Activated CD4-positive, alpha-beta memory T cell treated with anti-CD3 and anti-CD28 coated beads, Interleukin-2, amount 10 ng/mL, durations not matched to agents 7 days and 5 days (primary cell): ENCODE measurements at regions not wholly inside any gene's neighbourhood (a gene's known extent, or its start where the extent isn't known, plus 50 kb on each side); places are given as distances from the start of the nearest gene placed in this dataset.

Experiments
- CTCF ChIA-PET: fragments of 350-600 bp; sonication (Branson Sonifier 250); formaldehyde crosslinking; loops from one replicate; lab custom pipeline; 2021; ENCODE audit warnings: antibody characterized with exemption, inconsistent platforms; lab: Charles Lee
- POLR2A ChIA-PET: fragments of 350-600 bp; sonication (Branson Sonifier 250); formaldehyde crosslinking; loops from one replicate; lab custom pipeline; 2021; ENCODE audit warnings: antibody characterized with exemption; lab: Charles Lee
- DNase-seq: peaks from one replicate; pipeline ENCODE4 v3.0.0-alpha.2; 2020
- H3K27ac Mint-ChIP-seq: one replicate; pipeline ENCODE4 v1.8.0; 2021; ENCODE audit warnings: mild to moderate bottlenecking, mixed read lengths
- H3K27me3 Mint-ChIP-seq: one replicate; pipeline ENCODE4 v1.8.0; 2021; ENCODE audit warnings: mixed read lengths
- H3K36me3 Mint-ChIP-seq: one replicate; pipeline ENCODE4 v1.8.0; 2021; ENCODE audit warnings: low read depth, mixed read lengths
- H3K4me1 Mint-ChIP-seq: one replicate; pipeline ENCODE4 v1.8.0; 2021; ENCODE audit warnings: mixed read lengths
- H3K4me3 Mint-ChIP-seq: one replicate; pipeline ENCODE4 v1.8.0; 2021; ENCODE audit warnings: mild to moderate bottlenecking, mixed read lengths
- H3K9me3 Mint-ChIP-seq: one replicate; pipeline ENCODE4 v1.8.0; 2021; ENCODE audit warnings: mixed read lengths

GRCh38 chr2:12338946-12339697 is 377.6 kb upstream of the TRIB2 start:
- Mint-ChIP-seq H3K4me3 (no peak overlapping the region), H3K4me1 (no peaks in the 10 kb centered on the region), H3K9me3 (peaks cover 4% of the 10 kb centered on the region), H3K27me3 (peaks cover 4% of the 10 kb centered on the region), H3K36me3 (no peaks in the 10 kb centered on the region), H3K27ac (no peak overlapping the region)
- ChIA-PET CTCF (no interaction called here), POLR2A (no interaction called here)
- DNase-seq = no peak

GRCh38 chr2:12340164-12340563 is 376.6 kb upstream of the TRIB2 start:
- Mint-ChIP-seq H3K36me3 (no peaks in the 10 kb centered on the region), H3K9me3 (peaks cover 4% of the 10 kb centered on the region), H3K27me3 (no peaks in the 10 kb centered on the region), H3K27ac (no peak overlapping the region), H3K4me3 (no peak overlapping the region), H3K4me1 (no peaks in the 10 kb centered on the region)
- ChIA-PET CTCF (no interaction called here), POLR2A (no interaction called here)
- DNase-seq = no peak

- POLR2A ChIA-PET = no interaction called here
- no peak overlapping the region for H3K27ac Mint-ChIP-seq
- H3K27me3 Mint-ChIP-seq = no peaks in the 10 kb centered on the region
- no peaks in the 10 kb centered on the region for H3K36me3 Mint-ChIP-seq
- H3K9me3 Mint-ChIP-seq = peaks cover 4% of the 10 kb centered on the region
- no peaks in the 10 kb centered on the region for H3K4me1 Mint-ChIP-seq
- DNase-seq = no peak
- H3K4me3 Mint-ChIP-seq = no peak overlapping the region
- CTCF ChIA-PET = no interaction called here
Measured at GRCh38 chr2:12341215-12341614, 375.5 kb upstream of the TRIB2 start.

GRCh38 chr2:12341920-12342319 is 374.8 kb upstream of the TRIB2 start:
- Mint-ChIP-seq H3K4me1 (no peaks in the 10 kb centered on the region), H3K4me3 (no peak overlapping the region), H3K27me3 (no peaks in the 10 kb centered on the region), H3K27ac (no peak overlapping the region), H3K36me3 (no peaks in the 10 kb centered on the region), H3K9me3 (peaks cover 4% of the 10 kb centered on the region)
- POLR2A ChIA-PET = no interaction called here
- CTCF ChIA-PET = no interaction called here
- no peak for DNase-seq

GRCh38 chr2:12343141-12343540 is 373.6 kb upstream of the TRIB2 start:
- no peaks in the 10 kb centered on the region for H3K4me1 Mint-ChIP-seq
- H3K9me3 Mint-ChIP-seq = peaks cover 4% of the 10 kb centered on the region
- no peaks in the 10 kb centered on the region for H3K36me3 Mint-ChIP-seq
- CTCF ChIA-PET = no interaction called here
- DNase-seq = no peak
- H3K4me3 Mint-ChIP-seq = no peak overlapping the region
- POLR2A ChIA-PET = no interaction called here
- no peaks in the 10 kb centered on the region for H3K27me3 Mint-ChIP-seq
- no peak overlapping the region for H3K27ac Mint-ChIP-seq

GRCh38 chr2:12347066-12347493 is 369.7 kb upstream of the TRIB2 start:
- POLR2A ChIA-PET = no interaction called here
- no peak overlapping the region for H3K4me3 Mint-ChIP-seq

GRCh38 chr2:12348216-12348615 is 368.5 kb upstream of the TRIB2 start:
- Mint-ChIP-seq H3K27me3 (no peaks in the 10 kb centered on the region), H3K4me3 (no peak overlapping the region), H3K36me3 (no peaks in the 10 kb centered on the region), H3K9me3 (no peaks in the 10 kb centered on the region), H3K27ac (no peak overlapping the region), H3K4me1 (no peaks in the 10 kb centered on the region)
- CTCF ChIA-PET = interaction anchor here (1.5 kb wide), 1 partner anchor 19 kb away, joined by 3 read pairs; no protein-coding TSS in a partner anchor
- DNase-seq = no peak
- POLR2A ChIA-PET = no interaction called here

More at GRCh38 chr2:12347066-12347493, 369.7 kb upstream of the TRIB2 start:
- H3K27me3 Mint-ChIP-seq = no peaks in the 10 kb centered on the region
- H3K9me3 Mint-ChIP-seq = peaks cover 4% of the 10 kb centered on the region
- no peaks in the 10 kb centered on the region for H3K36me3 Mint-ChIP-seq
- CTCF ChIA-PET = no interaction called here
- no peaks in the 10 kb centered on the region for H3K4me1 Mint-ChIP-seq
- no peak for DNase-seq
- H3K27ac Mint-ChIP-seq = no peak overlapping the region

- no peaks in the 10 kb centered on the region for H3K4me1 Mint-ChIP-seq
- POLR2A ChIA-PET = no interaction called here
- no peaks in the 10 kb centered on the region for H3K36me3 Mint-ChIP-seq
- no peak overlapping the region for H3K27ac Mint-ChIP-seq
- peaks cover 3% of the 10 kb centered on the region for H3K27me3 Mint-ChIP-seq
- H3K9me3 Mint-ChIP-seq = no peaks in the 10 kb centered on the region
- no peak for DNase-seq
- CTCF ChIA-PET = no interaction called here
- H3K4me3 Mint-ChIP-seq = no peak overlapping the region
Measured at GRCh38 chr2:12350821-12351220, 365.9 kb upstream of the TRIB2 start.

- H3K27ac Mint-ChIP-seq = no peak overlapping the region
- peaks cover 5% of the 10 kb centered on the region for H3K9me3 Mint-ChIP-seq
- no peaks in the 10 kb centered on the region for H3K4me1 Mint-ChIP-seq
- no peaks in the 10 kb centered on the region for H3K36me3 Mint-ChIP-seq
- POLR2A ChIA-PET = no interaction called here
- DNase-seq = no peak
- CTCF ChIA-PET = no interaction called here
- no peak overlapping the region for H3K4me3 Mint-ChIP-seq
- H3K27me3 Mint-ChIP-seq = peaks cover 3% of the 10 kb centered on the region
Measured at GRCh38 chr2:12352889-12353288, 363.8 kb upstream of the TRIB2 start.

- ChIA-PET POLR2A (no interaction called here), CTCF (interaction anchor here (0.5 kb wide), 1 partner anchor 675 kb away, joined by 3 read pairs; no protein-coding TSS in a partner anchor)
- Mint-ChIP-seq H3K9me3 (peaks cover under 1% of the 10 kb centered on the region), H3K36me3 (no peaks in the 10 kb centered on the region), H3K27me3 (no peaks in the 10 kb centered on the region), H3K4me1 (no peaks in the 10 kb centered on the region), H3K27ac (no peak overlapping the region), H3K4me3 (no peak overlapping the region)
- DNase-seq = no peak
Measured at GRCh38 chr2:12361506-12361905, 355.2 kb upstream of the TRIB2 start.

GRCh38 chr2:12363138-12363537 is 353.6 kb upstream of the TRIB2 start:
- H3K4me1 Mint-ChIP-seq = no peaks in the 10 kb centered on the region
- H3K36me3 Mint-ChIP-seq = no peaks in the 10 kb centered on the region
- DNase-seq = no peak
- no peaks in the 10 kb centered on the region for H3K27me3 Mint-ChIP-seq
- H3K27ac Mint-ChIP-seq = no peak overlapping the region
- H3K4me3 Mint-ChIP-seq = no peak overlapping the region
- ChIA-PET CTCF (no interaction called here), POLR2A (no interaction called here)
- H3K9me3 Mint-ChIP-seq = no peaks in the 10 kb centered on the region

- POLR2A ChIA-PET = no interaction called here
- CTCF ChIA-PET = no interaction called here
- Mint-ChIP-seq H3K27me3 (no peaks in the 10 kb centered on the region), H3K9me3 (no peaks in the 10 kb centered on the region), H3K4me3 (no peak overlapping the region), H3K4me1 (no peaks in the 10 kb centered on the region), H3K27ac (no peak overlapping the region), H3K36me3 (no peaks in the 10 kb centered on the region)
- DNase-seq = no peak
Measured at GRCh38 chr2:12363569-12363968, 353.2 kb upstream of the TRIB2 start.

- no peak overlapping the region for H3K4me3 Mint-ChIP-seq
- DNase-seq = no peak
- CTCF ChIA-PET = no interaction called here
- no peak overlapping the region for H3K27ac Mint-ChIP-seq
- no peaks in the 10 kb centered on the region for H3K36me3 Mint-ChIP-seq
- H3K9me3 Mint-ChIP-seq = no peaks in the 10 kb centered on the region
- POLR2A ChIA-PET = no interaction called here
- no peaks in the 10 kb centered on the region for H3K27me3 Mint-ChIP-seq
- no peaks in the 10 kb centered on the region for H3K4me1 Mint-ChIP-seq
Measured at GRCh38 chr2:12369566-12369965, 347.2 kb upstream of the TRIB2 start.

- Mint-ChIP-seq H3K4me3 (no peak overlapping the region), H3K4me1 (peaks cover 6% of the 10 kb centered on the region), H3K27ac (no peak overlapping the region), H3K27me3 (no peaks in the 10 kb centered on the region), H3K9me3 (no peaks in the 10 kb centered on the region), H3K36me3 (no peaks in the 10 kb centered on the region)
- DNase-seq = no peak
- ChIA-PET CTCF (no interaction called here), POLR2A (no interaction called here)
Measured at GRCh38 chr2:12376025-12376424, 340.7 kb upstream of the TRIB2 start.
